Upper lobe of right lung (tissue), 1 donor: ENCODE measurements at regions not wholly inside any gene's neighbourhood (a gene's known extent, or its start where the extent isn't known, plus 50 kb on each side); places are given as distances from the start of the nearest gene placed in this dataset.

ENCODE experiments used
- ATAC-seq: fragments of 200-7000 bp; cut with Tn5 transposase; one replicate; pipeline ENCODE4 v1.9.1; 2020; ENCODE audit warnings: mild to moderate bottlenecking, moderate library complexity
- DNase-seq: peaks from one replicate; pipeline ENCODE4 v3.0.0-alpha.2; 2020
- H3K27ac ChIP-seq: fragments of 200-600 bp; one replicate; pipeline ENCODE4 v1.8.0; 2022
- H3K27me3 ChIP-seq: fragments of 200-600 bp; one replicate; pipeline ENCODE4 v1.8.0; 2022; ENCODE audit warnings: mild to moderate bottlenecking
- H3K36me3 ChIP-seq: fragments of 200-600 bp; one replicate; pipeline ENCODE4 v1.8.0; 2022
- H3K4me1 ChIP-seq: fragments of 200-600 bp; one replicate; pipeline ENCODE4 v1.8.0; 2022
- H3K4me3 ChIP-seq: fragments of 200-600 bp; one replicate; pipeline ENCODE4 v1.8.0; 2022; ENCODE audit warnings: mild to moderate bottlenecking
- H3K9me3 ChIP-seq: fragments of 200-600 bp; one replicate; pipeline ENCODE4 v1.8.0; 2022
- intact Hi-C: fragments of 100-400 bp; cut with DNase I; formaldehyde crosslinking; loops from one replicate; pipeline ENCODE4 v1.11.0; 2022
- TF ChIP-seq, protein P1 (sequence below): fragments of 200-600 bp; IDR thresholded peaks from one replicate; pipeline ENCODE4 v1.8.0; 2022; ENCODE audit warnings: antibody characterized with exemption
- donor health status: DM: no; HTN: yes; CAD: no; lungs with severe emphysema.

DNA sequence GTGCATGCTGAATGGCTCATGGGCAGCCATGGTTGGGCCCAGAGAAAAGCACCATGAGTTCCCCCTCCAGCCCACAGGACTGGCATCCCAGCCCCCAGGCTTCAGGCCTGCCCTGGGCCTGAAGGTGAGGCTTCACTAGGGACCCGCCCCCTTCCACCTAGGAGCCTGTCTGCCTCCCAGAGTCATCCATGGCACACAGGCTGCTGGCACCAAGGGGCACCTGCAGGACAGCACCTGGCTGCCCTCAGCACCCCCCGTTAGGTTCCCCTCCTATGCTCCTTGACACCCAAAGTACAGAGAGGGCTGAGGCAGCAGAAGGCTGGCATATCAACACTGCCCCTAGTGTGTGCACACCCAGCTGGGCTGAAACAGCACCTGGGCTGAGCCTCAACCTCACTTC lies 566.7 kb upstream of the PCDH7 start:
- TF ChIP-seq, protein P1, sequence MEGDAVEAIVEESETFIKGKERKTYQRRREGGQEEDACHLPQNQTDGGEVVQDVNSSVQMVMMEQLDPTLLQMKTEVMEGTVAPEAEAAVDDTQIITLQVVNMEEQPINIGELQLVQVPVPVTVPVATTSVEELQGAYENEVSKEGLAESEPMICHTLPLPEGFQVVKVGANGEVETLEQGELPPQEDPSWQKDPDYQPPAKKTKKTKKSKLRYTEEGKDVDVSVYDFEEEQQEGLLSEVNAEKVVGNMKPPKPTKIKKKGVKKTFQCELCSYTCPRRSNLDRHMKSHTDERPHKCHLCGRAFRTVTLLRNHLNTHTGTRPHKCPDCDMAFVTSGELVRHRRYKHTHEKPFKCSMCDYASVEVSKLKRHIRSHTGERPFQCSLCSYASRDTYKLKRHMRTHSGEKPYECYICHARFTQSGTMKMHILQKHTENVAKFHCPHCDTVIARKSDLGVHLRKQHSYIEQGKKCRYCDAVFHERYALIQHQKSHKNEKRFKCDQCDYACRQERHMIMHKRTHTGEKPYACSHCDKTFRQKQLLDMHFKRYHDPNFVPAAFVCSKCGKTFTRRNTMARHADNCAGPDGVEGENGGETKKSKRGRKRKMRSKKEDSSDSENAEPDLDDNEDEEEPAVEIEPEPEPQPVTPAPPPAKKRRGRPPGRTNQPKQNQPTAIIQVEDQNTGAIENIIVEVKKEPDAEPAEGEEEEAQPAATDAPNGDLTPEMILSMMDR, result no peak

DNA sequence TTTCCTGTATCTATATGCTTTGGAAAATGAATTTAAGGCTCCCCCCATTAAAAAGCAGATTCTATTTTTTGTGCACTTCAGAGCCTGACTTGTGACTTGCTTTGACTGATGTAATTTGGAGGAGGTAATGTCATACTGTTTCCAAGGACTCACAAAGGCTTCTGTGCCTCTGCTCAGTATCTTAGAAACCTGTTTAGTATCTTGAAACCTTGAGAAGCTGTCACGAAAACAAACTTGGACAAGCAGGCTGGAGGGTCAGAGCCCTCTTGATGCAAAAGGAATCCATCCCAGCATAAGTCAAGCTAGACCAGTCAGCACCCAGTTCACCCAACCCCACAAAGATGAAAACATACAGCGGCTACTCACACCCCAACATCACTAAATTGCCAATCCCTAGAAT lies 560.0 kb upstream of the PCDH7 start:
- TF ChIP-seq, protein P1, result no peak
- Histone ChIP-seq H3K36me3 (no peaks in the 10 kb centered on the region), H3K27ac (no peak overlapping the region), H3K27me3 (no peaks in the 10 kb centered on the region), H3K9me3 (no peaks in the 10 kb centered on the region), H3K4me1 (no peaks in the 10 kb centered on the region), H3K4me3 (no peak overlapping the region)
- no peak for DNase-seq
- no peak for ATAC-seq
- intact Hi-C loops, result no loop called here

More for the DNA sequence above, 566.7 kb upstream of the PCDH7 start:
- no peaks in the 10 kb centered on the region for H3K36me3 ChIP-seq
- intact Hi-C loops, result no loop called here
- no peak overlapping the region for H3K4me3 ChIP-seq
- DNase-seq, result no peak
- no peaks in the 10 kb centered on the region for H3K27me3 ChIP-seq
- no peaks in the 10 kb centered on the region for H3K4me1 ChIP-seq
- peak; percentile 30 for ATAC-seq
- no peaks in the 10 kb centered on the region for H3K9me3 ChIP-seq
- H3K27ac ChIP-seq, result no peak overlapping the region

DNA sequence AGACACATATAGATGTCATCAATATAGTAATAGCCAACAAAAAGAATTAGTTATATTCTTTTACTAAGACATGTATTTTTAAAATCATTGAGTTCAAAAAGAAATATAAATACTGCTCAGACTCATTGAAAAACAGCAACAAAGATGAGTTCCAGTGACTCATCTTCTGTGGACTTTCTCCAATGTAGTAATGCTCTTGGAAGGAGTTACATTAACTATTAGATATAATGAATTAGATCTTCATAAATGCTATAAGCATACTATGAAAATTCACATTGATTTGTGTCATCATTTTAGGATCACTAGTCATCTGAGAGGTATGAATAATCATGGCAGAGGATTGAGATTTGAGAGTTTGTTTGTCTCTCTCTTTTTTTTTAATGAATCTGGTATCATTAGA lies 547.8 kb upstream of the PCDH7 start:
- Histone ChIP-seq H3K4me3 (no peak overlapping the region), H3K36me3 (no peaks in the 10 kb centered on the region), H3K27me3 (no peaks in the 10 kb centered on the region), H3K4me1 (no peaks in the 10 kb centered on the region), H3K9me3 (no peaks in the 10 kb centered on the region), H3K27ac (no peak overlapping the region)
- DNase-seq, result no peak
- intact Hi-C loops, result no loop called here
- no peak for ATAC-seq
- TF ChIP-seq, protein P1, result no peak

DNA sequence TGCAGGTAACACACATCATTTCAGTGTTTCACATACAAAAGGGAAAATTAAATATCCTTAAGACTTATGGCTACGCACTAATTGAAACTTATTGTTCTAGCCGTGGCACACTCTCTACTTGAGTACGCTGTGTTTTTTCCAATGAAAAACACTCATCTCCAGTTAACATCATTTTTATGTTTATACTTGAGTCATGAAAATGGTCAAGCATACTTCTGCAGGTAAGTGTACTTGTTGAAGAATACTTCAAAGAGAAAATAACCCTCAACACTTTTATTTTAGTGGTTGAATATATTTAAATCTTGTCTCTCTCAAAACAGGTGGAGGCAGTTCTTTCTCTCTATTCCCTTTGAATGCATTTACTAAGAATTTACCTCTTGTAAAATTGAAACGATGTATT lies 538.7 kb upstream of the PCDH7 start:
- H3K27ac ChIP-seq, result no peak overlapping the region
- H3K4me3 ChIP-seq, result no peak overlapping the region
- intact Hi-C loops, result no loop called here
- H3K9me3 ChIP-seq, result no peaks in the 10 kb centered on the region
- DNase-seq (no peak), ATAC-seq (peak; percentile 74)
- H3K4me1 ChIP-seq, result no peaks in the 10 kb centered on the region
- no peaks in the 10 kb centered on the region for H3K27me3 ChIP-seq
- H3K36me3 ChIP-seq, result no peaks in the 10 kb centered on the region
- TF ChIP-seq, protein P1, result no peak

DNA sequence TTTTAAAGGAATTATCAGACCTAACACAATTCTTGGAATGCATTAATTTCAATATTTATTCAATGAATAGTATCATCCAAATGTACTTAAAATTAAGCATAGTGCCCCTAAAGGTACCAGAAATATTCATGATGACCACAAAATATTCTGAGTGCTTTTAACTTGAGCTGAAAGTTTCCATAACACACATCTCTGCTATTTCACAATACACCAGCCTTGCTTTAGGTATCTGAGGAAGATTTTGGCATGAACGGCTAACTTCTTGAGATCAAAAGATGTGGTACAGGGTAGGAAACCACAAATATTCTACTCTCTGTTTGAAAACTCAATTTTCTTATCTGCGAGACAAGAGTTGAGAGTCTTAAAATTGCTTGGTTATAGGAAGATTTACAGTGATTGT lies 538.3 kb upstream of the PCDH7 start:
- intact Hi-C loops, result no loop called here
- Histone ChIP-seq H3K27ac (no peak overlapping the region), H3K27me3 (no peaks in the 10 kb centered on the region), H3K4me1 (no peaks in the 10 kb centered on the region), H3K36me3 (no peaks in the 10 kb centered on the region), H3K4me3 (no peak overlapping the region), H3K9me3 (no peaks in the 10 kb centered on the region)
- TF ChIP-seq, protein P1, result no peak
- ATAC-seq, result peak; percentile 26
- DNase-seq, result no peak

DNA sequence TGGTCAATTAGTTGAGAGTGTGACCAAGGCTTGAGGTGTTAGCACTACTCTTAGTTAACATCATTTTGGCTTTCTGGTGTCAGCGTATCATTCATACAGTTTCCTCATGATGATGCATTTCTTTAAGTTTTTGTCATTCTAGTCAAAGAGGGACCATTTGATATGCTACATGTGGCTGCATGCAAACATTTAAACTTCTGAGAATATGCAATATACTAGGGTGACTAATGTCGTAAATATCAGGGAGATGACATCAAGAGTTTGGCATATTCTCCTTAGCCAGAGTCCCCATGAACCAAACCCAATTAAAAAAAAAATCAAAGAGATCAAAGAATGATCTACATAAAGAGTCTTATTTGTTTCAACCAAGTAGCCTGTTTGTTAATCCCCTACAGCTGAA lies 537.4 kb upstream of the PCDH7 start:
- H3K9me3 ChIP-seq, result no peaks in the 10 kb centered on the region
- H3K36me3 ChIP-seq, result no peaks in the 10 kb centered on the region
- no peak overlapping the region for H3K4me3 ChIP-seq
- TF ChIP-seq, protein P1, result no peak
- H3K27me3 ChIP-seq, result no peaks in the 10 kb centered on the region
- intact Hi-C loops, result no loop called here
- no peaks in the 10 kb centered on the region for H3K4me1 ChIP-seq
- H3K27ac ChIP-seq, result no peak overlapping the region
- ATAC-seq, result no peak
- no peak for DNase-seq
